ENCODE measurements at regions not wholly inside any gene's neighbourhood (a gene's known extent, or its start where the extent isn't known, plus 50 kb on each side); places are given as distances from the start of the nearest gene placed in this dataset.
A peak's percentile ranks its signal among the peaks of the same experiment; 100 is the strongest.

GRCh38 chr17:43327834-43328420 is 70.9 kb upstream of the ARL4D start:
- CTCF ChIA-PET = interaction anchor here (1.4 to 3.0 kb wide), 2 partner anchors 10 to 305 kb away, joined by 3 to 14 read pairs; no protein-coding TSS in a partner anchor
- POLR2A ChIA-PET = no interaction called here
- no peak for DNase-seq (ENCODE audit: extremely low spot score)
- no peak for TF ChIP-seq CTCF (IDR thresholded peaks at IDR 0.05; ENCODE audit: control extremely low read depth, extremely low read depth, low read depth, missing control alignments)

DNA sequence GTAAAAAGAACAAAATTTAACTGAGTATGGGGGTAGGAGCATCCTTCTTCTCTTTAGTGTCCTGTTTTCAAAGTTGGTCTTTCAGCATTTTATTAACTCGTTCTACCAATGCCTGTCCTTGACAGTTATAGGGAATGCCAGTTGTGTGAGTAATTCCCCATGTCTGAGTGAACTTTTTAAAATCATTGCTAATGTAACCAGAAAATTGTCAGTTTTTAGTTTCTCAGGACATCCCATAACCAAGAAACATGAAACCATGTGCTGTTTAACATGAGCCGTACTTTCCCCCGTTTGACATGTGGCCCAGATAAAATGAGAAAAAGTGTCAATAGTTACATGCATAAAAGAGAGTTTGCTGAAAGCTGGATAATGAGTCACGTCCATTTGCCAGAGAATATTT is 71.4 kb upstream of the ARL4D start:
- TF ChIP-seq CTCF (IDR thresholded peaks at IDR 0.05; ENCODE audit: control extremely low read depth, extremely low read depth, low read depth, missing control alignments) = no peak
- CTCF ChIA-PET = interaction anchor here (1.4 to 3.0 kb wide), 2 partner anchors 11 to 304 kb away, joined by 3 to 14 read pairs; no protein-coding TSS in a partner anchor
- POLR2A ChIA-PET = no interaction called here
- DNase-seq (ENCODE audit: extremely low spot score) = no peak

DNA sequence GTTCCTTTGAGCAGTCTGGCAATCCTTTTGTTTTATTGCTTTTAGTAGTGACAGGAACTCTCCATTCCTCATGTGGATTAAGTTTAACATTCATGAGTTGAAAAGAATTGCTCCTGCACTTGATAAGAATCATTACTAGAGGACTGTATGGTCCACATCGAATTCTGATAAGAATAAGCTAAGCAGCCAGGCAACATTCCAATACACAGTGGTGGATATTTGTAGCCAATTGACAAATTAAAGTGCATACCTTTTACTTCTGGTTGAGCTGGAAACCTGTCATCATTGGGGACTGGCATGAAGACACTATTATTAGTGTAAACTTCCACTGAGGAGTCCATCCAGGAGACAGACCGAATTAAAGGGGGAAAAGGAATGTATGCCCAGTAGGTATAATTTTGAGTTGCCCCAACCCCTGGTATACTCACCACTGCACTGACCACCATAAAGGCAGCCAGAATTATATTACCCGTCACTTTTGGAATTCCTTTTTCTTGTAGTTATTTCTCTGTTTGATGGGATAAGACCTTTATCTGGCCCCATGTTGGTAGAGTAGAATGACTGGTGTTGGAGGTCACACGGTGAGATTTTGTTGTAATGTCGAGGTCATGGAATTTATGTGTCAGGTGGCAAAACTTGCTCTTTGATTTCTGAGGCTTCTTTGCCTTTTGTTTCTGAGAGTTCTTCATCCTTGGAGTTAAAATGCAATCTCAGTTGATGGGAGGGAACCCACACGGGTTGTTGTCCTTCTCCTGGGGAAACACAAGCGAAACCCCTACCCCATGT is 72.1 kb upstream of the ARL4D start:
- TF ChIP-seq CTCF (IDR thresholded peaks at IDR 0.05; ENCODE audit: control extremely low read depth, extremely low read depth, low read depth, missing control alignments) = no peak
- ChIA-PET CTCF (interaction anchor here (1.7 to 3.5 kb wide), 2 partner anchors 8 to 12 kb away, joined by 5 to 13 read pairs; no protein-coding TSS in a partner anchor), POLR2A (no interaction called here)
- DNase-seq (ENCODE audit: extremely low spot score) = no peak

- DNase-seq (ENCODE audit: extremely low spot score) = no peak
- CTCF ChIA-PET = interaction anchor here (1.3 to 3.5 kb wide), 3 partner anchors 10 to 15 kb away, joined by 4 to 13 read pairs (median 12); no protein-coding TSS in a partner anchor
Observed at GRCh38 chr17:43324205-43324893, 74.4 kb upstream of the ARL4D start.

DNA sequence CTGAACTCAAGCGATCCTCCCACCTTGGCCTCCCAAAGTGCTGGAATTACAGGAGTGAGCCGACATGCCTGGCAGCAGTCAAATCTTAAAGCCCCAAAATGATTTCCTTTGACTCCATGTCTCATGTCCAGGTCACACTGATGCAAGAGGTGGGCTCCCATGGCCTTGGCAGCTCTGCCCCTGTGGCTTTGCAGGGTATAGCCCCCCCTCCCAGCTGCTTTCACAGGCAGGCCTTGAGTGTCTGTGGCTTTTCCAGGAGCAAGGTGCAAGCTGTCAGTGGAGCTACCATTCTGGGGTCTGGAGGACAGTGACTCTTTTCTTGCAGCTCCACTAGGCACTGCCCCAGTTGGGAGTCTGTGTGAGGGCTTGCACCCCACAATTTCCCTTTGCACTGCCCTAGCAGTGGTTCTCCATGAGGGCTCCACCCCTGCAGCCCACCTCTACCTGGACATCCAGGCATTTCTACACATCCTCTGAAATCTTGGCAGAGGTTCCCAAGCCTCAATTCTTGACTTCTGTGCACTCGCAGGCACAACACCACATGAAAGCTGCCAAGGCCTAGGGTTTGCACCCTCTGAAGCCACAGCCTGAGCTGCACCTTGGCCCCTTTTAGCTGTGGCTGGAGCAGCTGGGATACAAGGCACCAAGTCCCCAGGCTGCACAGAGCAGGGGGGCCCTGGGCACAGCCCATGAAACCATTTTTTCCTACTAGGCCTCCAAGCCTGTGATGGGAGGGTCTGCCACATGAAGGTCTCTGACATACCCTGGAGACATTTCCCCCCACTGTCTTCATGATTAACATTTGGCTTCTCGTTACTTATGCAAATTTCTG is 79.3 kb upstream of the ARL4D start:
- DNase-seq (ENCODE audit: extremely low spot score) = no peak
- ChIA-PET POLR2A (interaction anchor here (0.8 kb wide), 1 partner anchor 108 kb away, joined by 4 read pairs; the partner anchor contains the start of gene TMEM106A), CTCF (interaction anchor here (1.2 kb wide), 1 partner anchor 103 kb away, joined by 5 read pairs; no protein-coding TSS in a partner anchor)
- no peak for TF ChIP-seq CTCF (IDR thresholded peaks at IDR 0.05; ENCODE audit: control extremely low read depth, extremely low read depth, low read depth, missing control alignments)

More at GRCh38 chr17:43324205-43324893, 74.4 kb upstream of the ARL4D start:
- POLR2A ChIA-PET = no interaction called here
- peak; percentile 4 for TF ChIP-seq CTCF (IDR thresholded peaks at IDR 0.05; ENCODE audit: control extremely low read depth, extremely low read depth, low read depth, missing control alignments)
